HK-2 (cell line): ENCODE measurements at regions not wholly inside any gene's neighbourhood (a gene's known extent, or its start where the extent isn't known, plus 50 kb on each side); places are given as distances from the start of the nearest gene placed in this dataset.
"Not testable (repeated sequence)": the region's sequence is repeated elsewhere in the genome, so short reads cannot be mapped to it uniquely, and the experiment has no call there.

Experiments used
- DNase-seq: peaks from one replicate; pipeline ENCODE4 v3.0.0-alpha.2; 2018; ENCODE audit not compliant: unreplicated experiment

DNA sequence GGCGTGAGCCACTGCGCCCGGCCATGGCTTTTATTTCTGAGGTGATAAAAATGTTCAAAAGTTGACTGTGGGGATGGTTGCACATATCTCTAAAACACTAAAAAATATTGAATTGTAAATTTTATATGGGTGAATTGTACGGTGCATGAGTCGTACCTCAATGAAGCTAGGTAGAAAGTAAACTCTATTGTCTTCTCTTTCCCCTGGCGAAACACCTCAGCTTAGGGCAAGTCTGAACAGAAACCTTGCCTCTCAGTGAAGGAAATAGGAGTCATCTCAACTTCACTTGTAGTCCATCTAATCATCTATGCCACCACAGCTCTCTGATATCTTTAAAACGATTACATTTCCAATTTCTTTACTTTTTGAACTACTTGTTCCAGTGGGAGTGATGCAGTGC lies 309.6 kb downstream of the SPATA31A1 start:
- not testable (repeated sequence) for DNase-seq

- not testable (repeated sequence) for DNase-seq
These were observed 319.2 kb downstream of the SPATA31A1 start for GRCh38 chr9:39674437-39675210.

GRCh38 chr9:39675211-39675553 lies 319.7 kb downstream of the SPATA31A1 start:
- not testable (repeated sequence) for DNase-seq

DNA sequence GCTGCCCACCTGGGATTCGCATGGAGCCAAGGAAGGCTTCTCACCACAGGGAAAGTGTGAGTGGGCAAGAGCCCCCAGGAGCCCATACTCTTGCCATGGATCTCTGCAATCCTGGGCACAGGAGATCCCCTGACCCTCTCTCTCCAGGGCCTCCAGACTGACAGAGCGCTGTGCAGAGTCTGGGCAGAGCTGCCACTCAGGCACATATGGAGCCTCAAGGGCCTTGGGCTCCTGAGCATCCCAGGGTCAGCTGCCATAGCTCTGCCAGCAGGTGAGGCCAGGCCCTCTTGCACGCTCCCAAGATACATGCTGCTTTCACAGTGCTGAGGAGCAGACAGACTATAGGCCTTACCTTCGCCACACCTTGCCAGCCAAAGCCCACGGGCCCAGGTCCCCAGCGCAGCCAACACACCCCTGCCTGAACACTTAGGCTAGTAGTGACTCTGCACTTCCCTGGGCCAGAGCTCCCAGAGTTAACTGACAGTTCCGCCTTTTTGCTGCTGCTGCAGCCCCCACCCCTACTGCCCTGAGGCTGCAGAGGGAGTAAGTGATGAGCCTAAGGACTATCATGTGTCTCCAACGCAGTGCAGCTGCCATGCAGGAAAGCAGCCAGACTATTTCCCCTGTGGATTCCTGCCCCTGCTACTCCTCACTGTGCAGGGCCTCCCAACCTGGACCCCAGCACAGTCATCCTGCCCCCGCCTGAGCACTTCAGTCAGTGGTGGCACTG lies 323.2 kb downstream of the SPATA31A1 start:
- not testable (repeated sequence) for DNase-seq

DNA sequence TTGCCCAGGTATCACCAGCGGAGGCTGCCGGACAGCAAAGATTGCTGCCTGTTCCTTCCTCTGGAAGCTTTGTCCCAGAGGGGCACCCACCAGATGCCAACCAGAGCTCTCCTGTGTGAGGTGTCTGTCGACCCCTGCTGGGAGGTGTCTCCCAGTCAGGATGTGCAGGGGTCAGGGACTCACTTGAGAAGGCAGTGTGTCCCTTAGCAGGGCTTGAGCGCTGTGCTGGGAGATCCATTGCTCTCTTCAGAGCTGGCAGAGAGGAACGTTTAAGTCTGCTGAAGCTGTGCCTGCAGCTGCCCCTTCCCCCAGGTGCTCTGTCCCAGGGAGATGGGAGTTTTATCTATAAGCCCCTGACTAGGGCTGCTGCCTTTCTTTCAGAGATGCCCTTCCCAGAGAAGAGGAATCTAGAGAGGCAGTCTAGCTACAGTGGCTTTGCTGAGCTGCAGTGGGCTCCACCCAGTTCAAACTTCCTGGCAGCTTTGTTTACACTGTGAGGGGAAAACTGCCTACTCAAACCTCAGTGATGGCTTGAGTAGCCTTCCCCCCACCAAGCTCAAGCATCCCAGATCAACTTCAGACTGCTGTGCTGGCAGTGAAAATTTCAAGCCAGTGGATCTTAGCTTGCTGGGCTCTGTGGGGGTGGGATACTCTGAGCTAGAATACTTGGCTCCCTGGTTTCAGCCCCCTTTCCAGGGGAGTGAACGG lies 325.4 kb downstream of the SPATA31A1 start:
- not testable (repeated sequence) for DNase-seq

GRCh38 chr9:39728862-39729261 lies 373.4 kb downstream of the SPATA31A1 start:
- not testable (repeated sequence) for DNase-seq

- DNase-seq, result not testable (repeated sequence)
These were observed 389.4 kb downstream of the SPATA31A1 start for GRCh38 chr9:39744898-39745297.

DNA sequence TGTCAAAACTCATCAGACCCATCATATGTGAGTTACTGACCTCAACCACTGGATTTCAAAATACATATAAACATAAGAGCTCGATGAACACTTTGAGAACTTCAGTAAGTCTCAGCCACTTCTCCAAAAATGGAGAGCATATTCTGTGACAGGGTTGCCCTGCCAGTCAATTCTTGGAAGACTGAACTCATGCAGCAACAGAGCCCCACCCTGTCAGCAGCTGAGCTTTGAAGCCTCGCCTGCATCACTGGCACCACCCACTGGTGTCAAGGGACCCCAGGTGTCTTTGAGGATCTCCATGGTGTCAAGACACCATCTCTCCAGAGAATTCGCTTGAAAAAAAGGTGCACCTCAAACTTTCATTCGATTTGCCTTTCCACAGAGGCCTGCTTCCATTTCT lies 420.1 kb downstream of the SPATA31A1 start:
- DNase-seq, result not testable (repeated sequence)

GRCh38 chr9:39791356-39791755 lies 435.9 kb downstream of the SPATA31A1 start:
- DNase-seq, result not testable (repeated sequence)

- not testable (repeated sequence) for DNase-seq
These were observed 442.5 kb downstream of the SPATA31A1 start for GRCh38 chr9:39797935-39798334.

- not testable (repeated sequence) for DNase-seq
These were observed 443.8 kb downstream of the SPATA31A1 start for GRCh38 chr9:39799252-39799651.

DNA sequence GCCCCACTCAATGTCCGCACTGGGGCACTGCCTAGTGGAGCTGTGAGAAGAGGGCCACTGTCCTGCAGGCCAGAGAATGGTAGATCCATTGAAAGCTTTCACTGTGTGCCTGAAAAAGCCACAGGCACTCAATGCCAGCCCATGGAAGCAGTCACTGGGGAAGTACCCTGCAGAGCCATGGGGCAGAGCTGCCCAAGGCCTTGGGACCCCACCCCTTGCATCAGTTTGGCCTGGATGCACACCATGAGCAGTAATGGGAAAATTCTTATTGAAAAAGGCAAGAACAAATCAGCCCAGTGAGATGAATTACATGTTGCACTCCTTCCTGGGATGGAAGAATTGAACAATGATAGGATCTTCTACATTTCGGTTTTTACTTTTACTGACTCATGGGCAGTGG lies 447.1 kb downstream of the SPATA31A1 start:
- DNase-seq, result not testable (repeated sequence)

GRCh38 chr9:39809401-39810226 lies 454.1 kb downstream of the SPATA31A1 start:
- DNase-seq, result not testable (repeated sequence)

- not testable (repeated sequence) for DNase-seq
These were observed 454.9 kb downstream of the SPATA31A1 start for GRCh38 chr9:39810401-39810800.

GRCh38 chr9:39811615-39812014 lies 456.1 kb downstream of the SPATA31A1 start:
- DNase-seq, result not testable (repeated sequence)

DNA sequence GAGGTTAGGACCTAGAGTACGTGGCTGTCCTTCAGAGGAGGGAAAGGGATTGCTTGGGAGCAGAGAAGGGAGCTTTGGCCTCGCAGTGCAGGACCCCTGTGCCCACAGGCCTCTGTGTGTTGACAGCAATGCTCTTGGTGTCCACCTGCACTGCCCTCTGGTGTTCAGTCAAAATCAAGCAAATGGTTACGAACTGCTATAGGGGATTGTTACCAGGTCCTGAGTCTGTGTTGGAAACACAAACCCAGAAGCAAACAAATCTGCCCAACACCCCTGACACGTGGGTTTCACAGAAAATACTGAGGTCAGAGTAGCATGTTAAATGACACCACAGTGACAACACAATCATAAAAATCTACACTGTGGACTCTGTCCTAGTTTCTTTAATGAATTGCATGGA lies 473.0 kb downstream of the SPATA31A1 start:
- DNase-seq, result not testable (repeated sequence)
